HCT116 (cell line): ENCODE measurements at regions not wholly inside any gene's neighbourhood (a gene's known extent, or its start where the extent isn't known, plus 50 kb on each side); places are given as distances from the start of the nearest gene placed in this dataset.

Source experiments
- ATAC-seq: fragments of 200-7000 bp; cut with Tn5 transposase; 2 replicates; pipeline ENCODE4 v1.9.1; 2020; ENCODE audit warnings: mild to moderate bottlenecking, moderate library complexity
- BruUV-seq: library from RNA; stranded (reverse); fragments of 400-500 nt; replicated peaks from 2 replicates; lab custom pipeline; 2021; lab: Mats Ljungman, UMichigan
- CTCF ChIA-PET: fragments of 300-600 bp; sonication (Branson Sonifier 250); formaldehyde crosslinking; loops from one replicate; lab custom pipeline; 2021; ENCODE audit warnings: antibody characterized with exemption; lab: Charles Lee
- POLR2A ChIA-PET: fragments of 300-600, 350-600 bp; sonication (Branson Sonifier 250); formaldehyde crosslinking; loops from one replicate; lab custom pipeline; 2021; ENCODE audit warnings: antibody characterized with exemption; lab: Charles Lee
- RAD21 ChIA-PET, 2 experiments: fragments of 300-600 bp; sonication (Branson Sonifier 250); formaldehyde crosslinking; loops; one replicate each; lab custom pipeline; 2023; ENCODE audit warnings: low total read pairs in 2 of 2; ENCODE audit not compliant: uncharacterized antibody in 2 of 2, unreplicated experiment in 2 of 2, low non-redundant PET in 1 of 2; lab: Charles Lee
- DNase-seq: peaks from one replicate; pipeline ENCODE4 v3.0.0-alpha.2; 2010; ENCODE audit warnings: low read depth, low spot score
- H2AFZ ChIP-seq: fragments of 200-600 bp; shearing (Covaris generic), sonication (generic); 2 replicates; pipeline ENCODE4 v1.6.1; 2017; ENCODE audit warnings: low read depth, mixed run types, mixed read lengths, antibody characterized with exemption, low read length; ENCODE audit not compliant: poor library complexity, severe bottlenecking
- H3K27ac ChIP-seq: 2 replicates; pipeline ENCODE4 v1.5.1; 2012; ENCODE audit warnings: low read depth, low read length
- H3K27me3 ChIP-seq: fragments of 200-600 bp; sonication (generic); 2 replicates; pipeline ENCODE4 v1.6.1; 2016; ENCODE audit warnings: mixed run types, low read length, mixed read lengths; ENCODE audit not compliant: insufficient read depth
- H3K36me3 ChIP-seq, 2 experiments: fragments of 200-500 bp in 1 of 2; fragments of 200-600 bp in 1 of 2; sonication (Bioruptor generic) in 1 of 2; sonication (generic) in 1 of 2; 2 replicates each; pipeline versions ENCODE4 v1.5.1 to v1.6.1; 2014 to 2016; ENCODE audit warnings: low read length in 2 of 2, inconsistent platforms in 1 of 2, mixed read lengths in 1 of 2, mixed run types in 1 of 2; ENCODE audit not compliant: insufficient read depth in 2 of 2, control insufficient read depth in 1 of 2
- H3K4me1 ChIP-seq, 2 experiments: fragments of 200-600 bp in 1 of 2; sonication (generic) in 1 of 2; 2 replicates each; pipeline versions ENCODE4 v1.5.1 to v1.6.1; 2012 to 2017; ENCODE audit warnings: low read length in 2 of 2, inconsistent platforms in 1 of 2, mild to moderate bottlenecking in 1 of 2, mixed read lengths in 1 of 2, mixed run types in 1 of 2, moderate library complexity in 1 of 2; ENCODE audit not compliant: insufficient read depth in 2 of 2, control insufficient read depth in 1 of 2
- H3K4me2 ChIP-seq: fragments of 200-600 bp; sonication (generic); 2 replicates; pipeline ENCODE4 v1.6.1; 2017; ENCODE audit warnings: mixed run types, low read length, mixed read lengths
- H3K4me3 ChIP-seq, 2 experiments: fragments of 200-600 bp in 1 of 2; sonication (generic) in 1 of 2; replicated peaks in 1 of 2; 2 replicates each; pipeline ENCODE4 v1.5.1; 2011 to 2016; ENCODE audit warnings: low read length in 2 of 2, control low read depth in 1 of 2, low read depth in 1 of 2, mild to moderate bottlenecking in 1 of 2, mixed read lengths in 1 of 2, mixed run types in 1 of 2
- H3K79me2 ChIP-seq: fragments of 200-600 bp; sonication (generic); 2 replicates; pipeline ENCODE4 v1.6.1; 2017; ENCODE audit warnings: mild to moderate bottlenecking, mixed run types, low read length, moderate library complexity, mixed read lengths; ENCODE audit not compliant: insufficient read depth
- H3K9ac ChIP-seq: fragments of 200-600 bp; sonication (generic); 2 replicates; pipeline ENCODE4 v1.6.1; 2016; ENCODE audit warnings: low read length, mixed read lengths
- H3K9me2 ChIP-seq: fragments of 200-600 bp; sonication (generic), shearing (Covaris generic); 2 replicates; pipeline ENCODE4 v1.6.1; 2017; ENCODE audit warnings: mixed run types, mild to moderate bottlenecking, moderate library complexity; ENCODE audit not compliant: insufficient read depth
- H3K9me3 ChIP-seq, 2 experiments: fragments of 200-500 bp in 1 of 2; fragments of 200-600 bp in 1 of 2; sonication (Bioruptor generic) in 1 of 2; sonication (generic) in 1 of 2; 2 replicates each; pipeline ENCODE4 v1.6.1; 2014 to 2017; ENCODE audit warnings: low read length in 2 of 2, mixed read lengths in 2 of 2, inconsistent platforms in 1 of 2, low read depth in 1 of 2, mild to moderate bottlenecking in 1 of 2, mixed run types in 1 of 2, moderate library complexity in 1 of 2; ENCODE audit not compliant: control insufficient read depth in 1 of 2, insufficient read depth in 1 of 2
- H4K20me1 ChIP-seq: fragments of 200-600 bp; sonication (generic), shearing (Covaris generic); 2 replicates; pipeline ENCODE4 v1.6.1; 2017; ENCODE audit warnings: mixed run types, mild to moderate bottlenecking, moderate library complexity; ENCODE audit not compliant: insufficient read depth
- ATF3 ChIP-seq: IDR thresholded peaks from 2 replicates; pipeline ENCODE4 v1.6.1; 2012
- CBX3 ChIP-seq: IDR thresholded peaks from 2 replicates; pipeline ENCODE4 v1.6.1; 2012; ENCODE audit warnings: low read depth
- EGR1 ChIP-seq: IDR thresholded peaks from 2 replicates; pipeline ENCODE4 v1.6.1; 2012; ENCODE audit warnings: low read depth
- ELF1 ChIP-seq: IDR thresholded peaks from 2 replicates; pipeline ENCODE4 v1.6.1; 2012; ENCODE audit warnings: low read depth, borderline replicate concordance
- EZH2phosphoT487 ChIP-seq: fragments of 200-600 bp; IDR thresholded peaks from 2 replicates; pipeline ENCODE4 v1.6.1; 2018; ENCODE audit warnings: antibody characterized with exemption, borderline replicate concordance
- FOSL1 ChIP-seq: IDR thresholded peaks from 2 replicates; pipeline ENCODE4 v1.6.1; 2012; ENCODE audit warnings: low read depth
- JUND ChIP-seq: IDR thresholded peaks from 2 replicates; pipeline ENCODE4 v1.6.1; 2012
- MAX ChIP-seq: IDR thresholded peaks from 2 replicates; pipeline ENCODE4 v1.6.1; 2012
- POLR2A ChIP-seq: IDR thresholded peaks from 2 replicates; pipeline ENCODE4 v1.7.0; 2011; ENCODE audit warnings: borderline replicate concordance; ENCODE audit not compliant: insufficient read depth, insufficient read length; ENCODE audit errors: extremely low read depth
- POLR2AphosphoS5 ChIP-seq: IDR thresholded peaks from 2 replicates; pipeline ENCODE4 v1.6.1; 2011; ENCODE audit warnings: mild to moderate bottlenecking, low read depth, low read length, moderate library complexity
- REST ChIP-seq: IDR thresholded peaks from 2 replicates; pipeline ENCODE4 v1.6.1; 2012; ENCODE audit warnings: low read depth
- SIN3A ChIP-seq: IDR thresholded peaks from 2 replicates; pipeline ENCODE4 v1.6.1; 2012; ENCODE audit warnings: low read depth
- SP1 ChIP-seq: IDR thresholded peaks from 2 replicates; pipeline ENCODE4 v1.6.1; 2012; ENCODE audit warnings: low read depth
- SRF ChIP-seq: IDR thresholded peaks from 2 replicates; pipeline ENCODE4 v1.6.1; 2012; ENCODE audit warnings: low read depth
- YY1 ChIP-seq: IDR thresholded peaks from 2 replicates; pipeline ENCODE4 v1.6.1; 2011; ENCODE audit warnings: low read length, low read depth, moderate library complexity, mild to moderate bottlenecking; ENCODE audit not compliant: insufficient replicate concordance; ENCODE audit errors: extremely low read depth
- ZBTB33 ChIP-seq: IDR thresholded peaks from 2 replicates; pipeline ENCODE4 v1.6.1; 2011; ENCODE audit warnings: mild to moderate bottlenecking, low read length, moderate library complexity; ENCODE audit not compliant: insufficient replicate concordance; ENCODE audit errors: extremely low read depth
- ZFX ChIP-seq: fragments of 450-650 bp; IDR thresholded peaks from 2 replicates; pipeline ENCODE4 v1.6.1; 2017
- ZNF274 ChIP-seq: fragments of 200-500 bp; sonication (Bioruptor generic); IDR thresholded peaks from 2 replicates; pipeline ENCODE4 v1.6.1; 2014; ENCODE audit warnings: mild to moderate bottlenecking, low read depth, low read length, inconsistent platforms
- intact Hi-C: fragments of 100-400 bp; cut with micrococcal nuclease; formaldehyde crosslinking; loops from 2 replicates; pipeline ENCODE4 v1.10.0; 2022

- Histone ChIP-seq H3K4me2 (no peak overlapping the region), H3K4me1 (no peaks in the 10 kb centered on the region), H2AFZ (no peak overlapping the region), H3K36me3 (no peaks in the 10 kb centered on the region), H3K79me2 (no peaks in the 10 kb centered on the region), H3K4me3 (no peak overlapping the region), H3K9me3 (no peaks in the 10 kb centered on the region), H3K27me3 (no peaks in the 10 kb centered on the region), H4K20me1 (no peaks in the 10 kb centered on the region), H3K27ac (no peak overlapping the region), H3K9ac (no peak overlapping the region), H3K9me2 (no peaks in the 10 kb centered on the region)
- intact Hi-C loops, result no loop called here
- ChIA-PET RAD21 (no interaction called here), POLR2A (no interaction called here), CTCF (no interaction called here)
- no peak for TF ChIP-seq CBX3
- TF ChIP-seq ZNF274, result no peak
- TF ChIP-seq ZBTB33, result no peak
- TF ChIP-seq SRF, result no peak
- no peak for TF ChIP-seq SP1
- no peak for TF ChIP-seq EGR1
- TF ChIP-seq MAX, result no peak
- no peak for TF ChIP-seq FOSL1
- ATAC-seq (no peak), DNase-seq (no peak)
- BruUV-seq, result no TSS peak
These were observed 67.0 kb upstream of the PCGF5 start for GRCh38 chr10:91153508-91153907.

- TF ChIP-seq ATF3 (no peak), JUND (no peak), CBX3 (no peak), POLR2A (no peak), SIN3A (no peak), EGR1 (no peak), ZFX (no peak), ELF1 (no peak), FOSL1 (no peak), POLR2AphosphoS5 (no peak), REST (no peak), YY1 (no peak), EZH2phosphoT487 (no peak)
- no peak overlapping the region for H3K4me3 ChIP-seq
- H2AFZ ChIP-seq, result no peak overlapping the region
- no peaks in the 10 kb centered on the region for H3K4me1 ChIP-seq
- H4K20me1 ChIP-seq, result no peaks in the 10 kb centered on the region
- no peaks in the 10 kb centered on the region for H3K27me3 ChIP-seq
- H3K9ac ChIP-seq, result no peak overlapping the region
- no peaks in the 10 kb centered on the region for H3K36me3 ChIP-seq
- no peak overlapping the region for H3K4me2 ChIP-seq
- no peak overlapping the region for H3K27ac ChIP-seq
- BruUV-seq, result no TSS peak
- intact Hi-C loops, result no loop called here
- ChIA-PET POLR2A (no interaction called here), RAD21 (no interaction called here), CTCF (no interaction called here)
- DNase-seq (no peak), ATAC-seq (no peak)
- no peaks in the 10 kb centered on the region for H3K9me3 ChIP-seq
- H3K79me2 ChIP-seq, result no peaks in the 10 kb centered on the region
- no peaks in the 10 kb centered on the region for H3K9me2 ChIP-seq
These were observed 65.6 kb upstream of the PCGF5 start for GRCh38 chr10:91154842-91155241.
